Neuronal stem cell (in vitro differentiated cells): ENCODE measurements at regions not wholly inside any gene's neighbourhood (a gene's known extent, or its start where the extent isn't known, plus 50 kb on each side); places are given as distances from the start of the nearest gene placed in this dataset.

Source experiments
- DNase-seq: peaks from one replicate; pipeline ENCODE4 v3.0.0-alpha.2; 2013; ENCODE audit warnings: low spot score
- H2AFZ ChIP-seq: one replicate; pipeline ENCODE4 v1.6.1; 2013; ENCODE audit warnings: mild to moderate bottlenecking, low read length, inconsistent platforms
- H2AK5ac ChIP-seq: 2 replicates; pipeline ENCODE4 v1.6.1; 2013; ENCODE audit warnings: low read depth, mild to moderate bottlenecking, inconsistent platforms, low read length, moderate library complexity, mixed read lengths
- H2BK120ac ChIP-seq: 2 replicates; pipeline ENCODE4 v1.6.1; 2013; ENCODE audit warnings: low read depth, mild to moderate bottlenecking, inconsistent platforms, low read length, moderate library complexity, mixed read lengths
- H2BK12ac ChIP-seq: one replicate; pipeline ENCODE4 v1.6.1; 2013; ENCODE audit warnings: low read length, inconsistent platforms
- H2BK15ac ChIP-seq: 2 replicates; pipeline ENCODE4 v1.6.1; 2013; ENCODE audit warnings: mild to moderate bottlenecking, low read length, inconsistent platforms, mixed read lengths
- H2BK5ac ChIP-seq: one replicate; pipeline ENCODE4 v1.6.1; 2013; ENCODE audit warnings: inconsistent platforms, mild to moderate bottlenecking, low read length, moderate library complexity
- H3K14ac ChIP-seq: one replicate; pipeline ENCODE4 v1.6.1; 2013; ENCODE audit warnings: low read length, inconsistent platforms
- H3K18ac ChIP-seq: 2 replicates; pipeline ENCODE4 v1.6.1; 2013; ENCODE audit warnings: low read length, inconsistent platforms
- H3K23ac ChIP-seq: 2 replicates; pipeline ENCODE4 v1.6.1; 2013; ENCODE audit warnings: low read depth, mild to moderate bottlenecking, mixed read lengths, low read length, inconsistent platforms; ENCODE audit not compliant: poor library complexity
- H3K27ac ChIP-seq: replicated peaks from 3 replicates; pipeline ENCODE4 v1.5.1; 2013; ENCODE audit warnings: low read length, inconsistent platforms
- H3K27me3 ChIP-seq, 3 experiments: 2 replicates each; pipeline ENCODE4 v1.6.1; 2013; ENCODE audit warnings: low read length in 3 of 3, mild to moderate bottlenecking in 2 of 3, inconsistent platforms in 1 of 3, low read depth in 1 of 3, mixed read lengths in 1 of 3, moderate library complexity in 1 of 3; ENCODE audit not compliant: control insufficient read depth in 3 of 3, insufficient read depth in 3 of 3
- H3K36me3 ChIP-seq, 2 donors: replicated peaks in 1 of 2; 2 replicates each; pipeline ENCODE4 v1.6.1; 2013; ENCODE audit warnings: low read length in 2 of 2; ENCODE audit not compliant: control insufficient read depth in 2 of 2, insufficient read depth in 2 of 2
- H3K4ac ChIP-seq: 2 replicates; pipeline ENCODE4 v1.6.1; 2013; ENCODE audit warnings: inconsistent platforms, mild to moderate bottlenecking, low read length, moderate library complexity
- H3K4me1 ChIP-seq, 2 donors: 1 replicate in 1 of 2; 2 replicates in 1 of 2; pipeline ENCODE4 v1.6.1; 2013; ENCODE audit warnings: low read length in 2 of 2, low read depth in 1 of 2; ENCODE audit not compliant: control insufficient read depth in 2 of 2, insufficient read depth in 1 of 2
- H3K4me2 ChIP-seq: one replicate; pipeline ENCODE4 v1.6.1; 2013; ENCODE audit warnings: mild to moderate bottlenecking, low read length, inconsistent platforms; ENCODE audit not compliant: insufficient read depth, poor library complexity, severe bottlenecking
- H3K4me3 ChIP-seq, 2 donors: 2 replicates each; pipeline ENCODE4 v1.5.1; 2013; ENCODE audit warnings: low read length in 2 of 2, mild to moderate bottlenecking in 2 of 2, inconsistent platforms in 1 of 2, moderate library complexity in 1 of 2
- H3K79me1 ChIP-seq: one replicate; pipeline ENCODE4 v1.6.1; 2013; ENCODE audit warnings: low read depth, mild to moderate bottlenecking, inconsistent platforms, low read length, moderate library complexity
- H3K9ac ChIP-seq: one replicate; pipeline ENCODE4 v1.6.1; 2013; ENCODE audit warnings: mild to moderate bottlenecking, low read depth, low read length, inconsistent platforms; ENCODE audit not compliant: poor library complexity
- H3K9me3 ChIP-seq, 2 donors: replicated peaks in 1 of 2; 2 replicates each; pipeline versions ENCODE3 to v1.6.1; 2013; ENCODE audit warnings: low read length in 2 of 2, mild to moderate bottlenecking in 2 of 2, inconsistent platforms in 1 of 2, low read depth in 1 of 2, mixed read lengths in 1 of 2, moderate library complexity in 1 of 2; ENCODE audit not compliant: control insufficient read depth in 2 of 2, insufficient read depth in 1 of 2
- H4K8ac ChIP-seq: one replicate; pipeline ENCODE4 v1.6.1; 2013; ENCODE audit warnings: low read depth, mild to moderate bottlenecking, inconsistent platforms, low read length, moderate library complexity
- H4K91ac ChIP-seq: one replicate; pipeline ENCODE4 v1.6.1; 2013; ENCODE audit warnings: low read length, low read depth, mild to moderate bottlenecking, inconsistent platforms; ENCODE audit not compliant: poor library complexity
- WGBS, 2 donors: extraction: QIAGEN DNeasy Blood & Tissue Kit; methylation state at CpG; one replicate each; pipeline ENCODE4 v1.1.7; 2013; ENCODE audit warnings: missing lambda C conversion rate in 2 of 2, mixed read lengths in 1 of 2; ENCODE audit not compliant: insufficient read length in 2 of 2, insufficient replicate concordance in 1 of 2; ENCODE audit errors: extremely low coverage in 2 of 2; 5-methylcytosine and 5-hydroxymethylcytosine counted together

DNA sequence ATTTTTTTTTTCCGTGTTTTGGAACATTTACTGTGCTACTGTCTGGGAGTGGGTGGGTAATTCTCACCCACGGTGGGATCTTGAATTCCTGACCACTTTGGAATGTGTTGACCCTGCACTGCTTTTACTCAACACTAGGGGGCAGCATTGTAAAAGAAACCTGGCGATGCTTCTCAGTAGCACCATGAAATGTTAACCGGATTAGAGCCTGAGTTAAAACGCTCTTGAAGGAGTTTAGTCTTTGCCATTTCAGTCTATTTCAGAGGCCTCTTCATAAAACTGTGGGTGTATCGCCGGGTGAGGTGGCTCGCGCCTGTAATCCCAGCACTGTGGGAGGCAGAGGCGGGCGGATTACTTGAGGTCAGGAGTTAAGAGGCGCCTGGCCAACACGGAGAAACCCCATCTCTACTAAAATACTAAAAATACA lies 79.0 kb upstream of the PRNP start:
- H3K36me3 ChIP-seq, result no peaks in the 10 kb centered on the region
- DNase-seq, result peak; percentile 74

DNA sequence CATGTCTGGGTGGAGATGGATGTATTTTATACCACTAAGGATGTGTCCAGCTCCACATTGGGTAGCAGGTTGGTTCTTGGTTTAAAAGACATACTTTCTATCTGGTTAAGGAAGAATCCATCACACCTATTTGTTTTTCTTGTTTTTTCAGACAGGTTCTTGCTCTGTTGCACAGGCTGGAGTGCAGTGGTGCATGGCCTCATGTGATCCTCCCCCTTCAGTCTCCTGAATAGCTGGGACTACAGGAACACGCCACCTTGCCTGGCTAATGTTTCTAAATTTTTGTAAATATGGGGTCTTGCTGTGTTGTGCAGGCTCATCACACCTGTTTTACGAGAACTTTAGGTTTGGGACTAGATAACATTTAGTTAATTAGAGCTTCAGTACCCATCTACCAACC lies 80.2 kb upstream of the PRNP start:
- Histone ChIP-seq H3K4me3 (no peak overlapping the region), H4K8ac (no peak overlapping the region), H3K27ac (no peak overlapping the region), H3K36me3 (no peaks in the 10 kb centered on the region), H3K14ac (no peak overlapping the region), H3K4ac (no peak overlapping the region), H3K27me3 (peaks cover 0 to 38% (median 0%) of the 10 kb centered on the region in 3 experiments), H3K79me1 (no peaks in the 10 kb centered on the region), H3K4me2 (no peak overlapping the region), H2AK5ac (no peak overlapping the region), H3K9ac (no peak overlapping the region), H3K23ac (no peak overlapping the region), H2BK12ac (no peak overlapping the region), H3K18ac (no peak overlapping the region), H4K91ac (no peak overlapping the region), H3K9me3 (no peaks in the 10 kb centered on the region), H2AFZ (no peak overlapping the region), H2BK120ac (no peak overlapping the region), H2BK15ac (no peak overlapping the region), H3K4me1 (no peaks in the 10 kb centered on the region), H2BK5ac (no peak overlapping the region)
- WGBS, 2 donors, result no CpG with 5 or more reads among the region's 2 CpGs
- DNase-seq, result no peak

More for the DNA sequence above, 79.0 kb upstream of the PRNP start:
- no peak overlapping the region for H3K9ac ChIP-seq
- H3K9me3 ChIP-seq, result no peaks in the 10 kb centered on the region
- peak overlapping the region; percentile 66 for H2AFZ ChIP-seq
- no peak overlapping the region for H4K8ac ChIP-seq
- H2BK12ac ChIP-seq, result no peak overlapping the region
- no peak overlapping the region for H2BK120ac ChIP-seq
- H3K14ac ChIP-seq, result no peak overlapping the region
- H3K4me1 ChIP-seq, result no peaks in the 10 kb centered on the region
- no CpG with 5 or more reads among the region's 13 CpGs for WGBS, 2 donors
- no peak overlapping the region for H3K18ac ChIP-seq
- peaks cover 0 to 29% (median 0%) of the 10 kb centered on the region in 3 experiments for H3K27me3 ChIP-seq
- no peaks in the 10 kb centered on the region for H3K79me1 ChIP-seq
- no peak overlapping the region for H2BK5ac ChIP-seq
- no peak overlapping the region for H3K27ac ChIP-seq
- no peak overlapping the region for H2BK15ac ChIP-seq
- H3K4me3 ChIP-seq, result no peak overlapping the region
- H3K23ac ChIP-seq, result no peak overlapping the region
- H3K4ac ChIP-seq, result no peak overlapping the region
- no peak overlapping the region for H2AK5ac ChIP-seq
- no peak overlapping the region for H4K91ac ChIP-seq
- no peak overlapping the region for H3K4me2 ChIP-seq

DNA sequence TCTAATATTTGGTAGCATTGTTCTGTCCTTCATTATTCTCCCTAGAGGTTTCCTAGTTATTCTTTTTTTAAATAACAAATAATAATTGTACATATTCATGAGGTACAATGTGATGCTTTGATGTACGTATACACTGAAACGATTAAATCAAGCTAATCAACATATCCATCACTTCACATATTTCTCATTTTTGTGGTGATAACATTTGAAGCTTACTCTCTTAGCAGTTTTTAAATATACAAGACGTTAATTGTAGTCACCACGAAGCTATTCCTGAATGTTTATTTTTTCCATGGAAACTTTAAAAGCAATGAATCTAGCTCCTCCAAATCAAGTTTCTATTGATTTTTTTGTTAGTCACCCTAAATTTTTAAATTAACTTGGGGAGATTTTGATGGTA lies 81.1 kb upstream of the PRNP start:
- Histone ChIP-seq H2BK12ac (no peak overlapping the region), H3K79me1 (no peaks in the 10 kb centered on the region), H2BK15ac (no peak overlapping the region), H2BK120ac (no peak overlapping the region), H3K36me3 (no peaks in the 10 kb centered on the region), H3K4me3 (no peak overlapping the region), H3K9me3 (no peaks in the 10 kb centered on the region), H3K18ac (no peak overlapping the region), H4K91ac (no peak overlapping the region), H3K14ac (no peak overlapping the region), H3K23ac (no peak overlapping the region), H3K4ac (no peak overlapping the region), H2BK5ac (no peak overlapping the region), H4K8ac (no peak overlapping the region), H2AK5ac (no peak overlapping the region), H3K4me2 (no peak overlapping the region), H3K27me3 (peaks cover 0 to 38% (median 0%) of the 10 kb centered on the region in 3 experiments), H3K27ac (no peak overlapping the region), H2AFZ (no peak overlapping the region), H3K4me1 (no peaks in the 10 kb centered on the region), H3K9ac (no peak overlapping the region)
- no CpG with 5 or more reads among the region's 4 CpGs for WGBS, 2 donors
- no peak for DNase-seq

DNA sequence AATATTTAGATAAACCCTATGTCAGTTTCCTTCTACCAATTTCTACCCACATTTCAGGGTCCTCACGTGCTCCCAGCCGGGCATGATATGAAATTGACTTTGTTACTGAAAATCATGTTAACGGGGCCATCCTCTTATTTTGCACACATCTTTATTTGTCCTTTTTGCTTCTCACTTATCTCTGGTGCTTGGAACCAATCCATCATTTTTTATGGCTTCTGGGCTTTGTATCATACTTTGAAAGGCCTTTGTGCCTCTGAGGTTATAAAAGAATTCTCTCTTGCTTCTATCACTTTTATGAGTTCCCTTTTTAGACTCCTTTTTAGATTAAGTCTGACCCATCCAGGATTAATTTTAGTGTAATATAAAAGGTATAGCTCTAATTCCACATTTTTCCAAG lies 81.7 kb upstream of the PRNP start:
- DNase-seq, result no peak
- H3K23ac ChIP-seq, result no peak overlapping the region
- no peaks in the 10 kb centered on the region for H3K9me3 ChIP-seq
- no peak overlapping the region for H2BK5ac ChIP-seq
- no peak overlapping the region for H3K9ac ChIP-seq
- no peak overlapping the region for H4K91ac ChIP-seq
- H3K79me1 ChIP-seq, result no peaks in the 10 kb centered on the region
- WGBS, 2 donors, result no CpG with 5 or more reads among the region's 3 CpGs
- no peak overlapping the region for H3K4me2 ChIP-seq
- no peak overlapping the region for H3K4me3 ChIP-seq
- no peak overlapping the region for H3K14ac ChIP-seq
- no peak overlapping the region for H2BK120ac ChIP-seq
- H3K4me1 ChIP-seq, result no peaks in the 10 kb centered on the region
- H2BK15ac ChIP-seq, result no peak overlapping the region
- no peak overlapping the region for H3K27ac ChIP-seq
- no peak overlapping the region for H3K4ac ChIP-seq
- H3K36me3 ChIP-seq, result no peaks in the 10 kb centered on the region
- no peak overlapping the region for H2BK12ac ChIP-seq
- H3K27me3 ChIP-seq, result peaks cover 0 to 38% (median 0%) of the 10 kb centered on the region in 3 experiments
- H4K8ac ChIP-seq, result no peak overlapping the region
- no peak overlapping the region for H2AFZ ChIP-seq
- no peak overlapping the region for H2AK5ac ChIP-seq
- H3K18ac ChIP-seq, result no peak overlapping the region
